GM18861 (cell line): ENCODE measurements at regions not wholly inside any gene's neighbourhood (a gene's known extent, or its start where the extent isn't known, plus 50 kb on each side); places are given as distances from the start of the nearest gene placed in this dataset.
"Not testable (repeated sequence)": the region's sequence is repeated elsewhere in the genome, so short reads cannot be mapped to it uniquely, and the experiment has no call there.

ENCODE experiments used
- ATAC-seq: cut with Tn5 transposase; IDR thresholded peaks from one replicate; pipeline ENCODE4 v1.9.1; 2021; ENCODE audit not compliant: unreplicated experiment

GRCh38 chr1:224529844-224530243, 86.3 kb upstream of the CNIH3 start:
- no peak for ATAC-seq

- no peak for ATAC-seq
Measured at GRCh38 chr1:224533517-224533916, 82.6 kb upstream of the CNIH3 start.

DNA sequence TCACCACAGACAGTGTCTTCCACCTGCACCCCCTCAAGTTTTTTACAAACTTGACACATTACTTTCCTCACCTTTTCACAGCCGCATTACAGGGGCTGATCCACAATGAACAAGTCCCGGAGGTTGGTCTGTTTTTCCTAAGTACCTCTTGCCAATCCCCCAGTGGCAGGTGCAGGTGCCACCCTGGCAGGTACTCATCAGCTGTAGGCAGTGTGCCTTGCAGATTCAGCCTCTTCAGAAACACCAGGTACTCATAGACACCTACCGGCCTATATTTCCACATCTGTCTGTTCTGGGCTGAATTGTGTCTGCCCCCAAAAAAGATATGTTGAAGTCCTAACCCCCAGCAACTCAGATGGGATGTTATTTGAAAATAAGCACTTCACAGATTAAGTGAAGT, 81.4 kb upstream of the CNIH3 start:
- no peak for ATAC-seq

- no peak for ATAC-seq
Measured at GRCh38 chr1:224535641-224536040, 80.5 kb upstream of the CNIH3 start.

GRCh38 chr1:224539971-224540370, 76.1 kb upstream of the CNIH3 start:
- ATAC-seq: no peak

DNA sequence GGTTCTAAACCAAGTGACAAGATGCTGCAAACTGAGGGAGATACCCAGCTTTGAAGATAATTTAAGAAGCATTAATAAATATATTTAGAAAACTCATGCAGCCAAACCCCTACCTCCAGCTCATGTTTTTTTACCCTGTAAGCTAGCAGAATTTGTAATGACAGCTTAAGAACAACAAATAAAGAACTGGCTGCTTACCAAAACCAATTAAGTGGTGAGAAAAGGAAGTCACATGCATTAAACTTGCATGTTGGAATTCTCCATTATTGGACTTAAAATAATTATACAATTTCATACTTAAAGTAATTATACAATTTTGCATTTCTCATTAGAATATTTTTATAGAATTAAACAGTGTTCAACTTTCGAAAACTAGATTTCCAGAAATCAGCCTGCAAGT, 75.6 kb upstream of the CNIH3 start:
- ATAC-seq: no peak

GRCh38 chr1:224541072-224541790, 74.9 kb upstream of the CNIH3 start:
- ATAC-seq: no peak

DNA sequence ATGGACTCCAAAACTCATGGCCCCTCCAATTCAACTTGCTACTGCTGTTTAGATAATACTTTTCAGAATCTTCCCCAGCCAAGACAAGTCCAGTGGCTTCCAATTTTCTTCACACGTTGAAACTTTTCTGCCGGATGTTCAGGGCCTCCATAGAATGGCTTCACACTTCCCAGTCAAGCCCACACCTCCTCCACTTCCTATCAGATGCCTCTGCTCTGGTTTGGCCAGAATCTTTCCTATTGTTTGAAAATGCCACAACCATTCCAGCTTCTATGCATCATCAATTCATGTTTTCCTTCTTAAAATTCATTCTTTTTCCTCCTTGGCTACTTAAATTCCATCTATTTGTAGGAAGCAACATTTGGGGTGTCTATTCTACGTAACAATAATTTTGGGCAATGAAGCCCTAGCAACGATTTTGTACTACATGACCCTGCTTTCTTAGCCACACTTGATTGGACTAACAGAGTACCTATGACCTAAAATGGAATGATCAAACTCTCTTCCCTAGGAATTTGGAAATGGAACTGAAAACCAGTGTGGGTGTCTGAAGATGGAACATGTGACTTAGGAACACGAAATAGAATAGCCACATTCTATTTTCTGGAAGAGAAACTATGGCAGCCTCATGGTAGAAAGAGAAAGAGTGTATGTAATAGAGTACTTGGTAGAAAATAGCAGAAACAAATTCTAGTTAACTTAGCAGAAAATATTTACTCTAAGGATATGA, 74.1 kb upstream of the CNIH3 start:
- no peak for ATAC-seq

DNA sequence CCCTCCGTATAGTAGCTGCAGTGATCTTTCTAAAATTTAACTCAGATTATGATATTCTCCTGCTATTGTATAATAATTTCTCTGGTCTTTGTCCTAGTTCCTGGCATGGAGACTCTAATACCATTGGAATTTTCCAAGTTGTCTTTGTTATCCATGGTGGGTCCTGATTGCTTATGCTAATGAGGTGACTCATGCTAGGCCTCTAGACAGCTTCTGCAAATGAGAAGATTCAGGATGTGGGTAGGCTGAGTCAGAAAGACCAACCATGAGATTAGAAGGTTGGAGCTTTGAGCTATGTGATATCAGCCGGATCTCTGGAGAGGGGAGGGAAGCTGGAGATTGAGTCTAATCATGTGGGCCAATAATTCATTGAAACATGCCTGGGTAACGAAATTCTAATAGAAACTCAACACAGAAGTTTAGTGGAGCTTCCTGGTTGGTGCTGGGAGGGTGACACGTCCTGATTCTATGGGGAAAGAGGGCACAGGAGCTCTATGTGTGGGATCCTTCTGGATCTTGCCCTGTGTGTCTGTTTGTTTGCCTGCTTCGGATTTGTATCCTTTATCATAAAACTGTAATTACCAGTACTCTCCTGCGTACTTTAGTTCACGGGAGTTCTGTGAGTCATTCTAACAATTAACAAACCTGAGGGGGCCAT, 73.2 kb upstream of the CNIH3 start:
- ATAC-seq: no peak

DNA sequence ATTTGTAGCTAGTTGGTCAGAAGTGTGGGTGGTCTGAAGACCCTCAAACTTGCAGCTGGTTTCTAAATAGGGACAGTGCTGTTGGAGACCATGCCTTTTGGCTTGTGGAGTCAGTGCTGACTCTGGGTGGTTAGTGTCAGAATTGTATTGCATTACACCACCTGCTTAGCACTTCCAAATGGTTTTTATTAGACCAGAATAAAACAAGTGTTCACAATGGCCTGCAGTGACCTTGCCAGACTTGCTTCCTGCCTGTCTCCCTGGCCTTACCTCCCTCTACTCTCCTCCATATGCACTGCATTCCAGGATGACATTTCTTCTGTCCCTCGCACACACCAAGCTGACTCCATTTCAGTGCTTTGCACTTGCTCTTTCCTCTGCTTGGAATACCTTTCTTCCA, 72.7 kb upstream of the CNIH3 start:
- no peak for ATAC-seq

DNA sequence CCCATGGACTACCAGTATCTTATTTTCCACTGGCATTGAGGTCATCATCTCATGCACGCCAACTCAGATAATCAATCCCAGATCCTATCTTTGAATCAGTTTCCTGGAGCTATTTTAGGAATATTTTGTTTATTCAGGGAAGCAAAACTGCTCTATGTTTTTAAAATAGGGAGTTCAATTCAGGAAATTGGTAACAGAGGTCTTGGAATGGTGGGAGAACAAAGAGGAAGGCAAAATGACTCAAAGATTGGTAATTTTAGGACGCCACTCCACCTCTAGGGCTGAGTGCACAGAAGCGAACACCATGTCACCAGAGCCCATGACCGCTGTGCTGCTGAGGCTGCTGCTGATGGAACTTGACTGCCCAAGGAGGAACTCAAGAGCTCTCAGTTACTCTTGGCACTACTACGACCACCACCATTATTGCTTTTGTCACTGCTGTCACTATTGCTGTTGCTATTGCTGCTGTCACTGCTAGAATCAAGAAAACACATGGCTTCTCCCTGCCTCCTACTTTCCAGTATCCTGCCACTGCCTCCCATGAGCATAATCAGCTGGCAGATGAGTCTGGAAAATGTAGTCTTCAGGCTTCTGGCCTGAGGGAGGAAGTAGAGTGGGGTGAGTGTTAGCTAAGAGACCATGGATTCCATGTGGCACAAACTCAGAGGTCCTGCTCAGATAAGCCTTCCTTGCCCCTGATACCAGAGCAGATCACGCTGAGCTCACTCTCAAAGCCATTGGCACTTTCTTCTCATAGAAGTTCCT, 71.6 kb upstream of the CNIH3 start:
- ATAC-seq: no peak

- ATAC-seq: no peak
Measured at GRCh38 chr1:224545571-224545970, 70.5 kb upstream of the CNIH3 start.

GRCh38 chr1:224548676-224549075, 67.4 kb upstream of the CNIH3 start:
- ATAC-seq: no peak

GRCh38 chr1:224551189-224551588, 64.9 kb upstream of the CNIH3 start:
- not testable (repeated sequence) for ATAC-seq

DNA sequence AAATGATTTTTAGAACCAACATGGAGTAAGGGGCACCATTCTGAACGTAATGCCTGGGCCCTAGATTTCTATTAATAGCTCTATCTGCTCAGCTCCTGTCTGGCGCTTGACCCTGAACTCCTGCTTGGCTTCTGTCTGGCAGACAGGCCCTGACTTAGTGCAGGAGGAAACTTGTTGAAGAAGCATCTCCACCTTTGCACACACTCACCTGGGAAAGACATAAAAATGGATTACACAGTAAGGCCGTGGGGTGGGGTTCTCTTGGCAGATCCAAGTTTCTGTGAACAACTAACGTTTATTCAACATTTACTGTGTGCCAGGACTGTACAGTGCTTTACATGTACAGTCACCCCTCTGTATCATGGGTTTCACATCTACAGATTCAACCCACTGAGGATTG, 62.1 kb upstream of the CNIH3 start:
- ATAC-seq: no peak

DNA sequence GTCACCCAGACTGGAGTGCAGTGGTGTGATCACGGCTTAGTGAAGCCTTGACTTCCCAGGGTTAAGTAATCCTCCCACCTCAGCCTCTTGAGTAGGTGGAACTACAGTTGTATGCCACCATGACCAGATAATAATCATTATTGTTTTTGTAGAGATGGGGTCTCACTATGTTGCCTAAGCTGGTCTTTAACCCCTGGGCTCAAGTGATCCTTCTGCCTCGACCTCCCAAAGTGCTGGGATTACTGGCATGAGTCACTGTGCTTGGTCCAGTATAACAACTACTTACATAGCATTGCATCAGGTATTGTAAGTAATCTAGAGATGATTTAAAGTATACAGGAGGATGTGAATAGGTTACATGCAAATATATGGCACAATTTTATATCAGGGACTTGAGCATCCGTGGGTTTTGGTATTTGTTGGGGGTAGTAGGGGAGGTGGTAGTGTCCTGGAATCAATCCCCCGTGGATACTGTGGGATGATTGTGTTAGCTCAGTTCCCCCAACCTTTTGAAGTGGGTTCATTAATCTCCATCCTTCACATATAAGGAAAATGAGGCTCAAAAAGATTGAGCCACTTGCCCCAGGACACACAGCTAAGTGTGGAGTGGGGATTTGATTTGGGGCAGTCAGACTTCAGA, 61.4 kb upstream of the CNIH3 start:
- ATAC-seq: no peak

GRCh38 chr1:224558904-224559303, 57.2 kb upstream of the CNIH3 start:
- ATAC-seq: no peak

DNA sequence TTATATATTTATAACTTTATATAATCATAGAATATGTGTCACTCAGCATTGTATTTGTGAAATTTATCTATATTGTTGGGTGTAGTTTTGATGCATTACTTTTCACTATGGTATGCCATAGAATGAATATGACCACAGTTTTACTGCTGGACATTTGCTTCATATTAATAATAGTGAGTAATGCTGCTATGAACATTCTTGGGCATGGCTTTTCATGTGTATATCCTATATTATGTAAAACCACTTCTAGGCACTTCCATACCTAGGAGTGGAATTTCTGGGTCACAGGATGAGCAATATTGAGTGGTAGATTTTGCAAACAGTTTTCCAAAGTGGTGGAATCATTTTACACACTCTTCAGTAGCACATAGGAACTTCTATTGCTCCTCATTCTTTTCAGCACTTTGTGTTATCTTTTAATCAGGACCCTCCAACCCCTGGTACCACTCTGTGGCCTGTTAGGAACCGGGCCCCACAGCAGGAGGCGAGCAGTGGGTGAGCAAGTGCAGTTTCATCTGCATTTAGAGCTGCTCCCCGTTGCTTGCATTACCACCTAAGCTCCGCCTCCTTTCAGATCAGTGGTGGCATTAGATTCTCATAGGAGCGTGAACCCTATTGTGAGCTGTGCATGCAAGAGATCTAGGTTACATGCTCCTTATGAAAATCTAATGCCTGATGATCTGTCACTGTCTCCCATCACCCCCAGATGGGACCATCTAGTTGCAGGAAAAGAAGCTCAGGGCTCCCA, 56.0 kb upstream of the CNIH3 start:
- no peak for ATAC-seq

- ATAC-seq: not testable (repeated sequence)
Measured at GRCh38 chr1:224562881-224563280, 53.2 kb upstream of the CNIH3 start.

GRCh38 chr1:224563666-224564065, 52.5 kb upstream of the CNIH3 start:
- ATAC-seq: no peak
